Activated naive CD4-positive, alpha-beta T cell treated with anti-CD3 and anti-CD28 coated beads, Interleukin-2, amount 50 U/mL, for 72 hours (primary cell): ENCODE measurements at regions not wholly inside any gene's neighbourhood (a gene's known extent, or its start where the extent isn't known, plus 50 kb on each side); places are given as distances from the start of the nearest gene placed in this dataset.

Experiments
- ATAC-seq, 2 donors: fragments of 150-1000 bp; cut with Tn5 transposase; 2 replicates each; pipeline ENCODE4 v1.10.0; 2021; ENCODE audit warnings: mild to moderate bottlenecking in 2 of 2, moderate library complexity in 2 of 2
- DNase-seq, 2 donors: peaks; one replicate each; pipeline ENCODE4 v3.0.0; 2021 to 2022; ENCODE audit warnings: low spot score in 2 of 2
- H3K27ac Mint-ChIP-seq, 2 donors: one replicate each; pipeline ENCODE4 v1.8.0; 2022; ENCODE audit warnings: mild to moderate bottlenecking in 2 of 2, mixed read lengths in 2 of 2
- H3K36me3 Mint-ChIP-seq, 2 donors: one replicate each; pipeline ENCODE4 v1.8.0; 2022; ENCODE audit warnings: mixed read lengths in 2 of 2
- H3K9me3 Mint-ChIP-seq, 2 donors: one replicate each; pipeline ENCODE4 v1.8.0; 2022; ENCODE audit warnings: mixed read lengths in 2 of 2

DNA sequence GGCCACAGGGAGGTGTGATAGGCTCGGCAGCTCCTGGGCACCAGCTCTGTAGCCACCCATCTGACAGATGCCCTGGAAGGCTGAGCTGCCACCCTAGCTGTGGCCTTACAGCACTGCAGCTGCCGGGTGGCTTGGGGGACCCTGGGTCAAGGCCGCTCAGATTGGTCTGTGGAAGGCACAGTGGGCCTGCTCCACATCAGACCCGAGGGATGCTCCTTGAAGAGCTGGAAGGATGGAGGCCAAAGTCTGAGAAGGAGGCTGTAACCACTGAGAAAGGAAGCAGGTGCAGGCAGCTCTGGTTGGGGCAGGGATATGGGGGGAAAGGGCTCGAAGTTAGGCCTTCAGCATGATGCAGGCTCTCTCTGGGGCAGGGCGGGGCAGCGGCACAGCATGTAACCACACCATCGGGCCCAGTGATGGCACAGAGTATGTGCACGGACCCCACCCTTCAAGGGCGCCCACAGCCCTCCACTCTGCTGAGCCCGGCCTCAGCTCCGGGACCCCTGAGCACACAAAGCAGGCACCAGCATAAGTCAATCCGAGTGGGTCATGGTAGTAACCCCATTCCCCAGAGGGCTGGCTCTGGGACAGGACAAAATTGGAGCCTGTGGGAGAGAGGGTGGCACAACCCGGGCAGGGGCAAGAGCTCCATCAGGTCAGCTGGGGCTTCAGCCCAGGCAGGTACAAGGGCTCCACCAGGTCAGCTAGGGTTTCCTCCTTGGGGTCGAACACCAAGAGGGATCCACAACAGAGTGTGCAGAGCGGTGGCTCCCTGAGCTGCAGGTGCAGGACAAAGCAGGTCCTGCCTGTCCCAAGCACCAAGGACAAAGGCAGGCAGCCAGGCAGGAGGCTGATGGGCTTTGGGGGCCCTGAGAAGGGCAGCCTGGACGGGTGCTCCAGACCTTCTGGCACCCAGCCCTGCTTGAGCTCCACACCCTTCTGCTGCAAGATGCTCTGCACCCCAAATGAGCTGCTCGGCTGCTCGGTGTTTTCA lies 1511.1 kb downstream of the BRD1 start:
- Mint-ChIP-seq H3K9me3 (peaks cover 11 to 17% of the 10 kb centered on the region in 2 donors), H3K36me3 (peaks cover 4 to 8% of the 10 kb centered on the region in 2 donors), H3K27ac (no peak overlapping the region)
- DNase-seq (peak in 1 of 2 donors; percentile 38), ATAC-seq (no peak)

DNA sequence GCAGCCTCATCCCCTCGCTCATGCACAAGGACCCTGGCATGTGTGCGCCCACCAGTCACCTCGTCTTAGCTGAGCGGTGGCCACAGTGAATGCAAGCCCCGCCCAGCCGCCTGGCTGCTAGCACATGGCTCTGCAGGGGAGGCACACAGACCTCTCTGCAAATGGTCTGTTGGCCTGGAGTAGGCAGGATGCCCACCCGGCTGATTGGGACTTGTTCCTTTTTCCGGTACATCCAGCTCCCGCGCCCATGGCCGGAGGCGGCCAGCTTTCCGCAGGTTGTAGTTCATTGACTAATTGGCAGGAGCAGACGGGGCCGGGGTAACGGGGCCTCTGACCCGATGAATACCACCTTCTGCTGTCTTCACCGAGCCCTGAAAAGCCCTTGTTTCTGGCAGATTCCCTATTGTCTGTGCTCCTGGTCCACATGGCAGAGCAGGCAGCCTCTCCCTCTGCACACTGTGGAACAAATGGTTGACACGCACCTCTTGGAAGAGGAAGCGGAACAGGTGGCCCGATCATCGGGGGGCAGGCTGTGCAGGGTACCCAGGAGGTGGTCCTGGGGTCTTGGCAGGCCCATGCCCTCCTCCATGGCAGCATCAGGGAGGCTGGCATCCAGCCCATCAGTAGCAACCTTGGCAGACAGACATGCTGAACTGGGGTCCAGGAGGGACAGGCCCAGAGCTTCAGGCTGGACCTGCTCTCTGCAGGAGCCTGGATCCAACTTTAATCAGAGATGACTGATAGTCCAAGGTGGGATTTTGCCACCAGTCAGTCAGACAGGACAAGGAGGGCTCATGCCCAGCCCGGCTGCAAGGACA lies 1512.0 kb downstream of the BRD1 start:
- no peak for ATAC-seq
- Mint-ChIP-seq H3K9me3 (peaks cover 17 to 18% of the 10 kb centered on the region in 2 donors), H3K27ac (no peak overlapping the region), H3K36me3 (peaks cover 4 to 8% of the 10 kb centered on the region in 2 donors)
- DNase-seq = peak in 1 of 2 donors; percentile 6

DNA sequence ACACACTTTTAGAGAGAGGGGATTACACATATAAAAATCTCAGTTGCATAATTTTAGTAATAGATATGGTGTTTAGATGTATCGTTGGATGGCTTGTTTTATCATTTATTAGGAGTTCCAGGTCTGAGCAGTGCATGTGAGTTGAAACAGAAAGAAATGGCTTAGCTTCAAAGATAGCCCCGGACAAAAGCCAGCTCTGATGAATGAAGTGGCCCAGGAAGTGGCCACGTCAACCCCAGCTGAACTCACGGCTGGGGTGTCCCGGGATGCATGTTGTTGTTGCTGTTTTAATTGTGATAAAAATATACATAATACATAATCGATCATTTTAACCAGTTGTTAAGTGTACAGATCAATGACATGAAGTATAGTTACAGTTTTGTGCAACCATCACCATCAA lies 1513.6 kb downstream of the BRD1 start:
- DNase-seq (peak in 1 of 2 donors; percentile 13), ATAC-seq (no peak)
- no peak overlapping the region for H3K27ac Mint-ChIP-seq
- H3K9me3 Mint-ChIP-seq = peaks cover 20 to 24% of the 10 kb centered on the region in 2 donors
- peaks cover 4 to 14% of the 10 kb centered on the region in 2 donors for H3K36me3 Mint-ChIP-seq

DNA sequence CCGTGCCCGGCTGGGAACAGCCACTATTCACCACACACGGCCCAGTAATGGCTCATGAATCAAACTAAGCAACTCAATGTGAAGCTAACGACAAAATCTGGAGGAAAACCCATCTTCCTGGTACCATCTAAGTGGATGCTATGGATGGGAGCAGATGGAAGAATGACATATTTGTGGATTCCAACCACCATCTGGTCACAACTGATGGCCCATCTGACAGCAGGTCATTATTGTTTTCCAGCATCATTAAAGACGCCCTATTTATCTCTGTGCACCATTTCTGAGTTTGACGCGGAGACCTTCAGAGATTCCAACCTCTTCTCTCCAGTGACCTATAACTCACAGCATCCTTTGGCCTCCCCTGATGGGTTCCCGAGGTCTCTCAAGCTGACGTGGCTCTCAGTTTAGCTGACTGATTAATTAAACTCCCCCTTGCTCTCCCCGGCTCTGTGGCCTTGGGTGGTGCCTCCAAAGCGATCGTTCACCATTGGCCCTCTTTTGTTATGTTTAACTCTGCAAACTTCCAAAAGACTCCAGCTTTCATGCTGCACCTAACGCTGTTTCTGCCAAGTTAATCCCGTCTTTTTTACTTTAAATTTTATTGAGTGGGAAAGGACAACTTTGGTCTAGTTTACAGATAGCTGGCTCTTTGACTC lies 1514.4 kb downstream of the BRD1 start:
- H3K36me3 Mint-ChIP-seq = peaks cover 4 to 14% of the 10 kb centered on the region in 2 donors
- no peak overlapping the region for H3K27ac Mint-ChIP-seq
- peaks cover 20 to 24% of the 10 kb centered on the region in 2 donors for H3K9me3 Mint-ChIP-seq
- DNase-seq (no peak), ATAC-seq (no peak)

DNA sequence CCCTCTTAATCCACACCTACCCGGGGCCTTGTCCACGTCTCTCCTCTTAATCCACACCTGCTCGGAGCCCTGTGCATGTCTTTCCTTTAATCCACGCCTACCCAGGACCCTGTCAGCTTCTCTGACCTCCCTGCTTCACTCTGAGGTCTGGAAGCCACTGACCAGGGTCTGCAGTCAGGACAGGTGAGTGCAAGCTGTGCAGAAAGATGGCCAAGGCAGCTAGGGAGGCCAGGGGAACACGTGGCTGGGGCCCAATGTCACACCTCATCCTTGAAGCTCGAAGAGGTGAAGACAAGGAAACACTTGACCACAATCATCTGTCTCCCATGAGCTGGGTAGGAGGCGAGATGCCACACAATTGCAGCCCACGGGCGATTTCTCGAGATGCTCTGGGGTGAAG lies 1516.9 kb downstream of the BRD1 start:
- DNase-seq = no peak
- Mint-ChIP-seq H3K36me3 (peaks cover 4 to 14% of the 10 kb centered on the region in 2 donors), H3K27ac (no peak overlapping the region), H3K9me3 (peaks cover 20 to 24% of the 10 kb centered on the region in 2 donors)
- ATAC-seq = no peak

DNA sequence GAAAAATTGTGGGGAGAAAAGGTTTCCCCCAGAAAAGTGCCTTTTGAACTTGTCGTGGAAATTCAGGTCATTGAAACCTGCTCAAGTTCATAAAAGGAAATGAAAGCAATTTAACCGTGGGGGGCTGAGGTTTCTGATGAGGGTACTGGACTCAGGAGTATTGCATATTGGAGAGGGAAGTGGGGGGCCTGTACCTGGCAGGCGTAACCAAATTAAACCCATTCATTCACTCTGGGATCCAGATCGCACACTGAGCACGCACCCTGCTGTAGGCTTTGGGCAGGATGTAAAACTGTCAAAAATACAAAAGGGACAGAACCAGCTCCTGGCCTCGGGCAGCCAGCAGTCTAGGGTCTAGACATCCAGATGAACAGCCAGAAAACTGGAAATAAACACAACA lies 1517.4 kb downstream of the BRD1 start:
- peaks cover 20 to 24% of the 10 kb centered on the region in 2 donors for H3K9me3 Mint-ChIP-seq
- H3K27ac Mint-ChIP-seq = no peak overlapping the region
- ATAC-seq (no peak), DNase-seq (no peak)
- H3K36me3 Mint-ChIP-seq = peaks cover 4 to 14% of the 10 kb centered on the region in 2 donors

DNA sequence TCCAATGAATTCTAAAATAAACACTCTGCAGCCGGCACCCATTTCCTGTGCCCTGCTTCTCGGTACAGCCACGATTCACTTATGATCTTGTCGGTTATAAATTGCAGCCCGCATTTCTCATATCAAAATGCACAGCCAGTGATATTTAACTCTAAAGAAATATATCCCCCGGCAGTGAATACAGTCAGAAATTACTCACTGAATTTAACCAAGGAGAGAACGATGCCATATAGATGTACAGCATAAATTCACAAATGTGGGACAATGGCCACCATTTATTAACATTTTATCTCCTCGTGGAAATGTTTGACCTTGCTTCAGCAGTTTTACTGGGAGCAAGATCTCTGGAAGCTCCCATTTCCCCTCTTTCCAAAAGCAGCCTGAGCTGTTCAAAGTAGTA lies 1517.8 kb downstream of the BRD1 start:
- no peak overlapping the region for H3K27ac Mint-ChIP-seq

DNA sequence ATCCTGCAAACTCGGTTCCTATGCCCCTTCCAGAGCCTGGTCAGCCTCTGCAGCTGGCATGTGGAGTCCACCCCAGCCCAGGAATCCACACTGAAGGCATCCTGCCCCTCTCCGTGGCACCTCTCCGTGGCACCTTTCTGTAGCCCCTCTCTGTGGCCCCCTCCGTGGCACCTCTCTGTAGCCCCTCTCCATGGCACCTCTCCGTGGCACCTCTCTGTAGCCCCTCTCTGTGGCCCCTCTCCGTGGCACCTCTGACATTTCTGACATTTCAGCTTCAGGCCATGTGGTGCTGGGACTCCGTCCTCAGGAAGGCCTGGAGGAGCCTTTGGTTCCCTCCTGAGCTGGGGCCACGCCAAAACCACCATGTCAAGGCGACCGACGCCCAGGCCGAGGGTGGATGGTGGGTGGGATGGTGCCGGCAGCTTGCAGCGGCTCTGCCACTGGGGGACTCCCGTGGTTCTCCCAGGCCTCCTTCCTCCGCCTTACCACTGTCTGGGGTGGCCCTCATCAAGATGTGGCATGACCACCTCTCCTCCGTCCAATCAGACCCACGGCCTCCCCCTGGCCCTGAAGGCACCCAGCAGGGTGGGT lies 1518.5 kb downstream of the BRD1 start:
- H3K9me3 Mint-ChIP-seq = peaks cover 20 to 24% of the 10 kb centered on the region in 2 donors
- no peak for DNase-seq
- H3K36me3 Mint-ChIP-seq = peaks cover 4 to 14% of the 10 kb centered on the region in 2 donors
- no peak overlapping the region for H3K27ac Mint-ChIP-seq
- no peak for ATAC-seq

More for the DNA sequence above, 1517.8 kb downstream of the BRD1 start:
- DNase-seq = no peak
- no peak for ATAC-seq
- peaks cover 20 to 24% of the 10 kb centered on the region in 2 donors for H3K9me3 Mint-ChIP-seq
- H3K36me3 Mint-ChIP-seq = peaks cover 4 to 14% of the 10 kb centered on the region in 2 donors

DNA sequence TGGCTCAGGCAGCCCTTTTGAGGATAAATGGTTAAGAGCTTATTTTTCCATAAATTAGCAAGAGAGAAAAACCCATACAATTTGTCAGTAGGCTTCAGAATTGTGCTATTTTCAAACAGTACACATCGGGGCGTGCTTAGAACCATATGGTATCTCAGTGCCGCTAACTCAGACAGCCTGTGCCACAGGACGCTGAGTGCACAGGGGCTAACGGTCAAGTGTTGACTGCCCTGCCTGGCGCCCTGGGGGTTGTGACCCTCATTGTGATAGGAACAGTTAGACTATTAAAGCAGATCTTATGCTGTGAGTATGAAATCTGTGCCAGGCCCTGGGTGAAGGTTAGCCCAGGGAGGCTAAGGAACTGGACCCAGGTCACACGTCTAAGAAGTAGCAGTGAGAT lies 1519.7 kb downstream of the BRD1 start:
- ATAC-seq (no peak), DNase-seq (no peak)
- H3K36me3 Mint-ChIP-seq = peaks cover 4 to 7% of the 10 kb centered on the region in 2 donors
- peaks cover 13 to 17% of the 10 kb centered on the region in 2 donors for H3K9me3 Mint-ChIP-seq
- H3K27ac Mint-ChIP-seq = no peak overlapping the region

DNA sequence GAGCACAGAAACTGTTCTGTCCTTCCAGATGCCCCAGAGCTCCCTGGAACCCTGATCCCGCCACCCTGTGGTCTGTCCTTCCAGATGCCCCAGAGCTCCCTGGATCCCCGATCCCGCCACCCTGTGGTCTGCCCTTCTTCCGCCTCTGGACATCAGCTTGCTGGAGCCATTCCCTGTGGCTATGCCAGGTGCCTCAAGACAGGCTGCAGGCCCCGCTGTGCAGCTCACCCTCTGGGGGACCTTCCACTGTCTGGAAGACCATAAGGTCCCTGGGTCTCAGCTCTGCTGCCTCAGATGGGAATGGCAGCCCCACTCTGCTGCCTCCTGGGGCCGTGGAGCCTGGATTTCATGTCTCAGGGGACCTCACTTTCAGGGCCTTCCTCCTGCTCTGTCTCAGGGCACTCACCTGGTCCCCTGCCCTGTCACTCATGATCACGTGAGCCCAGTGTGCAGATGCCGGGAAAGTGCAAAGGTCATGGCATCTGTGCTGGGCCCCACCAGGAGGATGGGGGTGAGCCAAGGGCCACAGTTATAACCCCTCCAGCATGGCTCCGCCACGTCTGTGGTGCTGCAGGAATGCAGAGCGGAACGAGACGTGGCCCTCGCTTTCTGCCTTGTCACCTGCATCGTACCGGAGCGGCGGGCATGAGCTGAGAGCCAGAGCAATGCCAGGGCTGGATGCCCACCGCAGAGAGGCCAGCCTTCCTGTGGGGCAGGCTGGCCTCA lies 1520.7 kb downstream of the BRD1 start:
- Mint-ChIP-seq H3K36me3 (peaks cover 3 to 6% of the 10 kb centered on the region in 2 donors), H3K27ac (no peak overlapping the region), H3K9me3 (peaks cover 6 to 16% of the 10 kb centered on the region in 2 donors)
- DNase-seq (no peak), ATAC-seq (no peak)

DNA sequence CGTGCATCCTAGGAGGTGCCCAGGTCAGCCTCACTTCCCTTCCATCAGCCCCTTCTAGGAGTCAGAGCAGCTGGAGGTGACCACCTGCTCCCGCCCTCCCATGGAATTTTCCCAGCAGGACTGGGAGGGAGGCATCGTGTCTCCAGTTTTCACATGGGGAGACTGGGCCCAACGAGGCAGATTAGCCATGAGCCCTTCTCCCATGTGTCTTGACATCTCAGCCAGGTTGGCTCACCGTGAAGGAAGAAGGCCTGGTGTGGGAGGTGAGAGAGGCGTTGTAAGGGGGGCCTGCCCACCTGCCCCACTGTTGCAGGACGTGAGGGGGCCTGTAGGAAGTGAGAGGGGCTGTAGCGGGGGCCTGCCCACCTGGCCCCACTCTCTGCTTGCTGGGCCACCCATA lies 1521.4 kb downstream of the BRD1 start:
- Mint-ChIP-seq H3K27ac (no peak overlapping the region), H3K36me3 (peaks cover 0 to 6% of the 10 kb centered on the region in 2 donors), H3K9me3 (peaks cover 2 to 12% of the 10 kb centered on the region in 2 donors)
- ATAC-seq = no peak
- no peak for DNase-seq

DNA sequence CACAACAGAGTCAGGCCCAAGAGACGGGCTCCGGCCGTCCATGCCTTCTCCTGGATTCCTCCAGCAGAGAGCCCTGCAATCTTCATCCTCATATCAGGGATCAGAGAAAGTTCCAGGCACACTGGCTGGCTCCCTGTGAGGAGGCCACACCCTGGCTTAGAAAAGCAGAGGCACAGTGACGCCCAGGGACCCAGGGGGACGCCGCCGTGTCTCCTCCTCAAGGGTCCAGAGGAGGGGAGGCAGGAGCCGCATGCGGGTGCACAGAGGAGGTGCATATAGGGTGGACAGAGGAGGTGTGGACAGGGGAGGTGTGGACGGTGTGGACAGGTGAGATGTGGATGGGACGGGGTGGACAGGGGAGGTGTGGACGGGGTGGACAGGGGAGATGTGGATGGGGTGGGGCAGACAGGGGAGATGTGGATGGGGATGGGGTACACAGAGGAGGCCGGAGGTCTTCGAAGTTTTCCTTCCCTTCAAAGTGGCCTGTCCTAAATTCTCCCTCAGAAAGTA lies 1521.9 kb downstream of the BRD1 start:
- no peak for DNase-seq
- Mint-ChIP-seq H3K27ac (no peak overlapping the region), H3K36me3 (peaks cover 0 to 6% of the 10 kb centered on the region in 2 donors), H3K9me3 (peaks cover 2 to 7% of the 10 kb centered on the region in 2 donors)
- ATAC-seq = no peak

DNA sequence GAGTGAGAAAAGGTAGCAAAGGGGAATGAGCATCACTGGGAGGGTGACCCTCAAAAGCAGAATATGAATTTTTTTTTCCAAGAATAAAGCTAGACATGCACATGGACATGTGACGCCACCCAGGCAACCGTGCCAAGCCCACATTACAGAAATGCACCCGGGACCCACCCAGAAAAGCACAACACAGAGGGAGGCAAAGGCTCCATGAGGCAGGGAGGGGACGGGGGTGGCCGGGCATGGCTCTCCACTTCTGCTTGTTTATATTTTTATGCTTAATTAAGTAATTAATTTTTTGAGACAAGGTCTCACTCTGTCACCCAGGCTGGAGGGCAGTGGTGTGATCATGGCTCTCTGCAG lies 1524.3 kb downstream of the BRD1 start:
- ATAC-seq = no peak
- no peak for DNase-seq
- Mint-ChIP-seq H3K36me3 (no peaks in the 10 kb centered on the region), H3K9me3 (no peaks in the 10 kb centered on the region), H3K27ac (no peak overlapping the region)

DNA sequence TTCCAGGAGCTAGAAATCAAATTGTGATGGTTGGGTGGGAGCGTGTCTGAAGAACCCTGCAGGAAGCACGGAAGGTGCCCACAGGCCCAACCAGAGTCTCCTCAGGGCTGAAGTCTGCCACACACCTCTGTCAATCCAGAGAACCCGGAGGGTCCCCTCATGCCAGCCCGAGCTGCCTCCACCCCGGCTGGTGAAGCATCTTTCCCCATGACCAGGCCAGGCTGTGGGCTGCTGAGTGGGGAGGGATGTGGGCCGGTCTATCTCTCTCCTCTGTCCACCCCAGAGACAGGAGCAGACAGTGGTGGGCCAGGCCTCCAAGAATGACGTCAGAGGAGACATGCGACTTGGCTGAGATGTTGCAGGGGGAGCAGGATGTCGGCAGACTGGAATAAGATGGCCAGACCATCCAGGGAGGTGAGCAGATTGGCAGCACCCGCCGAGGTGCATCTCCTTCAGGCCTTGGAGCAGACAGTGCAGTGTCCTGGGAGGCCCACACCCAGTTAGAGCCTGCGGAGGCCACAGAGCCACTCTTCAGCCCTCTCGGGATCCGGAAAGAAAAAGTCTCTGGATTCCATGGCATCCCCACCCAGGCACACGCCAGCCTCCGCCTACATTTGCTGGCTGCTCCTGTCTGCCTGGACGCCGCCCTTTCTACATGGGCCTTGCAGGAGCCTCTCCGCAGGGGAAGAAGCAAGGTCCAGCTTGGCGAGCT lies 1524.9 kb downstream of the BRD1 start:
- ATAC-seq = no peak
- Mint-ChIP-seq H3K9me3 (no peaks in the 10 kb centered on the region), H3K36me3 (no peaks in the 10 kb centered on the region), H3K27ac (no peak overlapping the region)
- DNase-seq = no peak

DNA sequence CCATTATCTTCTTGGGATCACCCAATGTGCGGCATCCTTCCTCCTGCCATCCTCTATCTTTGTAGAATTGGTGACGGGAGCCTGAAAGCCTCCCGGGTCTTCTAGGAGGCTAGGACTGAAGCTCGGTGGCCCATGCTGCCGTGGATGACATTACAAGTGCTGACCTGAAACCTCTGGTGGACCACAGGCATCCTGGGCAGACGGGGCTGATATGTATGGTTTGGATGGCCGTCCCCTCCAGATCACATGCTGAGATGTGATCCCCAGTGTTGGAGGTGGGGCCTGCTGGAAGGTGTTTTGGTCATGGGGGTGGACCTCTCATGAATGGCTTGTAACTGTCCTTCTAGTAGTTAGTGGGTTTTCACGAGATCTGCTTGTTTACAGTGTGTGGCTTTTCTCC lies 1525.8 kb downstream of the BRD1 start:
- no peak for DNase-seq
- Mint-ChIP-seq H3K27ac (peak overlapping the region in 1 of 2 donors; percentile 13), H3K36me3 (no peaks in the 10 kb centered on the region), H3K9me3 (no peaks in the 10 kb centered on the region)
- ATAC-seq = no peak
